NCI-H1436 treated with DMSO at 0.1 percent for 48 hours (cell line): ENCODE measurements at regions not wholly inside any gene's neighbourhood (a gene's known extent, or its start where the extent isn't known, plus 50 kb on each side); places are given as distances from the start of the nearest gene placed in this dataset.
A peak's percentile ranks its signal among the peaks of the same experiment; 100 is the strongest.

Experiments
- DNase-seq: peaks from one replicate; lab custom pipeline; 2025; lab: John Stamatoyannopoulos, UW

- DNase-seq: no peak
Observed at GRCh38 chr3:177942911-177943310, 593.3 kb upstream of the KCNMB2 start.

- DNase-seq: no peak
Observed at GRCh38 chr3:177944228-177944661, 592.0 kb upstream of the KCNMB2 start.

GRCh38 chr3:177946048-177946447 is 590.2 kb upstream of the KCNMB2 start:
- no peak for DNase-seq

- no peak for DNase-seq
Observed at GRCh38 chr3:177946497-177946896, 589.7 kb upstream of the KCNMB2 start.

- DNase-seq: no peak
Observed at GRCh38 chr3:177946936-177947335, 589.3 kb upstream of the KCNMB2 start.

- DNase-seq: no peak
Observed at GRCh38 chr3:177947901-177948300, 588.3 kb upstream of the KCNMB2 start.

- no peak for DNase-seq
Observed at GRCh38 chr3:177948716-177949425, 587.4 kb upstream of the KCNMB2 start.

GRCh38 chr3:177959188-177959587 is 577.0 kb upstream of the KCNMB2 start:
- DNase-seq: no peak

GRCh38 chr3:177960014-177960413 is 576.2 kb upstream of the KCNMB2 start:
- DNase-seq: no peak

- DNase-seq: no peak
Observed at GRCh38 chr3:177960722-177961121, 575.5 kb upstream of the KCNMB2 start.

- no peak for DNase-seq
Observed at GRCh38 chr3:177961784-177962183, 574.5 kb upstream of the KCNMB2 start.

GRCh38 chr3:177966493-177966892 is 569.7 kb upstream of the KCNMB2 start:
- DNase-seq: no peak

GRCh38 chr3:177968891-177969290 is 567.3 kb upstream of the KCNMB2 start:
- DNase-seq: no peak

- DNase-seq: no peak
Observed at GRCh38 chr3:177973241-177973840, 562.9 kb upstream of the KCNMB2 start.

- DNase-seq: no peak
Observed at GRCh38 chr3:177976241-177976640, 560.0 kb upstream of the KCNMB2 start.

GRCh38 chr3:177976866-177977265 is 559.4 kb upstream of the KCNMB2 start:
- DNase-seq: no peak

- DNase-seq: no peak
Observed at GRCh38 chr3:177977381-177978158, 558.7 kb upstream of the KCNMB2 start.

- no peak for DNase-seq
Observed at GRCh38 chr3:177978946-177979345, 557.3 kb upstream of the KCNMB2 start.

- no peak for DNase-seq
Observed at GRCh38 chr3:177979703-177980102, 556.5 kb upstream of the KCNMB2 start.

- DNase-seq: no peak
Observed at GRCh38 chr3:177981576-177981975, 554.7 kb upstream of the KCNMB2 start.

- peak; percentile 8 for DNase-seq
Observed at GRCh38 chr3:177982034-177982433, 554.2 kb upstream of the KCNMB2 start.

GRCh38 chr3:177983320-177983719 is 552.9 kb upstream of the KCNMB2 start:
- DNase-seq: no peak
